Psoas muscle (tissue), 7 donors: ENCODE measurements at regions not wholly inside any gene's neighbourhood (a gene's known extent, or its start where the extent isn't known, plus 50 kb on each side); places are given as distances from the start of the nearest gene placed in this dataset.

Source experiments
- ATAC-seq, 4 donors: fragments of 200-7000 bp; cut with Tn5 transposase; one replicate each; pipeline ENCODE4 v1.9.1; 2020; ENCODE audit warnings: moderate library complexity in 3 of 4, mild to moderate bottlenecking in 2 of 4
- DNase-seq, 2 donors: peaks; one replicate each; pipeline ENCODE4 v3.0.0-alpha.2; 2020
- H3K27ac ChIP-seq: fragments of 200-600 bp; one replicate; pipeline ENCODE4 v1.8.0; 2022
- H3K27me3 ChIP-seq, 3 donors: fragments of 200-600 bp in 1 of 3; one replicate each; pipeline versions ENCODE4 v1.6.1 to v1.8.0; 2013 to 2022; ENCODE audit warnings: low read length in 2 of 3, mild to moderate bottlenecking in 2 of 3, moderate library complexity in 1 of 3; ENCODE audit not compliant: insufficient read depth in 3 of 3
- H3K36me3 ChIP-seq, 2 donors: fragments of 200-600 bp in 1 of 2; one replicate each; pipeline versions ENCODE4 v1.6.1 to v1.8.0; 2013 to 2022; ENCODE audit warnings: low read depth in 1 of 2, mild to moderate bottlenecking in 1 of 2, moderate library complexity in 1 of 2; ENCODE audit not compliant: insufficient read depth in 1 of 2
- H3K4me1 ChIP-seq: fragments of 200-600 bp; one replicate; pipeline ENCODE4 v1.8.0; 2022
- H3K4me3 ChIP-seq: fragments of 200-600 bp; one replicate; pipeline ENCODE4 v1.8.0; 2022; ENCODE audit warnings: mild to moderate bottlenecking
- H3K9me3 ChIP-seq: fragments of 200-600 bp; one replicate; pipeline ENCODE4 v1.8.0; 2022
- WGBS, 3 donors: extraction: QIAGEN DNeasy Blood & Tissue Kit; methylation state at CpG; one replicate each; pipeline versions ENCODE4 v1.1.6 to v1.1.7; 2013; 5-methylcytosine and 5-hydroxymethylcytosine counted together
- intact Hi-C, 2 donors: fragments of 100-400 bp; cut with DNase I; formaldehyde crosslinking; loops; one replicate each; pipeline versions ENCODE4 v1.11.0 to v1.14.2; 2022
- TF ChIP-seq, protein P1 (sequence below): fragments of 200-600 bp; IDR thresholded peaks from one replicate; pipeline ENCODE4 v1.8.0; 2022; ENCODE audit warnings: antibody characterized with exemption
- donor health status: healthy with polysubstance abuse.
- donor health status: DM: no; HTN: no; CAD: no; lungs with moderate emphysema.
- donor health status: Bipolar disorder and iron deficiency.
- donor health status: healthy.
- donor health status: DM: yes; HTN: yes; CAD: no.
- donor health status: DM: no; HTN: no; CAD: no.
- donor health status: DM: yes; HTN: yes; CAD: no.

DNA sequence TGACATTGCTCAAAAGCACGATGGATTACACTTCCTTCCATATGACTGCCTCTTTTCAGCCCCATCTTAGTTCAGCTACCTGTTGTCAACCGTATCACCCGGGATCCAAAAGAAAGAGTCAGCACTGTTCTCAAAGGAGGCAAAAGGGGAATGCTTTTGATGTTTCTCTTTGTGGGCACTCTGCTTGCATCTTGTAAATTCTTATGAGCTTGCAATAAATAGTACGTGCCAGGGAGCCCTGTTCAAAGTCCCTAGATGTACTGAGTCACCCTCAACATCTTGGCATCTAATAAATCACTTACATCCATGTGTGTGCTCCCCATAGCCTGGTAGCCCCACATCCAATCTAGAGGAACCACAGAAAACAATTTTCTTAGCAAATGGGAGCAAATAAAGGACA, 256.9 kb downstream of the SUCLG1 start:
- no peaks in the 10 kb centered on the region for H3K4me1 ChIP-seq
- 79% methylated on average over 4 of the region's 4 CpGs for WGBS, 3 donors
- no peak overlapping the region for H3K27ac ChIP-seq
- no peak overlapping the region for H3K4me3 ChIP-seq
- ATAC-seq = no peak
- H3K9me3 ChIP-seq = no peaks in the 10 kb centered on the region
- TF ChIP-seq, protein P1, sequence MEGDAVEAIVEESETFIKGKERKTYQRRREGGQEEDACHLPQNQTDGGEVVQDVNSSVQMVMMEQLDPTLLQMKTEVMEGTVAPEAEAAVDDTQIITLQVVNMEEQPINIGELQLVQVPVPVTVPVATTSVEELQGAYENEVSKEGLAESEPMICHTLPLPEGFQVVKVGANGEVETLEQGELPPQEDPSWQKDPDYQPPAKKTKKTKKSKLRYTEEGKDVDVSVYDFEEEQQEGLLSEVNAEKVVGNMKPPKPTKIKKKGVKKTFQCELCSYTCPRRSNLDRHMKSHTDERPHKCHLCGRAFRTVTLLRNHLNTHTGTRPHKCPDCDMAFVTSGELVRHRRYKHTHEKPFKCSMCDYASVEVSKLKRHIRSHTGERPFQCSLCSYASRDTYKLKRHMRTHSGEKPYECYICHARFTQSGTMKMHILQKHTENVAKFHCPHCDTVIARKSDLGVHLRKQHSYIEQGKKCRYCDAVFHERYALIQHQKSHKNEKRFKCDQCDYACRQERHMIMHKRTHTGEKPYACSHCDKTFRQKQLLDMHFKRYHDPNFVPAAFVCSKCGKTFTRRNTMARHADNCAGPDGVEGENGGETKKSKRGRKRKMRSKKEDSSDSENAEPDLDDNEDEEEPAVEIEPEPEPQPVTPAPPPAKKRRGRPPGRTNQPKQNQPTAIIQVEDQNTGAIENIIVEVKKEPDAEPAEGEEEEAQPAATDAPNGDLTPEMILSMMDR = no peak
- DNase-seq = no peak
- intact Hi-C loops = no loop called here
- H3K36me3 ChIP-seq = no peaks in the 10 kb centered on the region
- no peaks in the 10 kb centered on the region for H3K27me3 ChIP-seq

DNA sequence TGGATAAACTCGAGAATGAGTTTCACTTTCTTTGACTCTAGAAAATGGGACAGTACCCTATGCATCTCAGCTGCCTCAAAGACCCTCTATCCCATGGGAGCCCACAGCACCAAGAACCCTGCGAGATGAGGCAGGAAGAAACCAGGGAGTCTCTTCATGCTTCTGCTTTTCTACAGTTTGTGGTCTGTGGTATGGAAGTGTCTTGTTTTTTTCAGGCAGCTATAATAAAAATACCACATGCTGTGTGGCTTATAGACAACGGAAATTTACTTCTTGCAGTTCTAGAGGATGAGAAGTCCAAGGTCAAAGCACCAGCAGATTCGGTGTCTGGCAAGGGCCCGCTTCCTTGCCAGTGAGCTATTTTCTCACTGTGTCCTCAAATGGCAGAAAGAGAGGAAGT, 257.9 kb downstream of the SUCLG1 start:
- intact Hi-C loops = no loop called here
- Histone ChIP-seq H3K27ac (no peak overlapping the region), H3K4me3 (no peak overlapping the region), H3K9me3 (no peaks in the 10 kb centered on the region), H3K36me3 (no peaks in the 10 kb centered on the region), H3K27me3 (no peaks in the 10 kb centered on the region), H3K4me1 (no peaks in the 10 kb centered on the region)
- ATAC-seq (no peak), DNase-seq (no peak)
- WGBS, 3 donors = 77 to 80% (median 78%) methylated on average over 5 of the region's 5 CpGs
- TF ChIP-seq, protein P1 = no peak

DNA sequence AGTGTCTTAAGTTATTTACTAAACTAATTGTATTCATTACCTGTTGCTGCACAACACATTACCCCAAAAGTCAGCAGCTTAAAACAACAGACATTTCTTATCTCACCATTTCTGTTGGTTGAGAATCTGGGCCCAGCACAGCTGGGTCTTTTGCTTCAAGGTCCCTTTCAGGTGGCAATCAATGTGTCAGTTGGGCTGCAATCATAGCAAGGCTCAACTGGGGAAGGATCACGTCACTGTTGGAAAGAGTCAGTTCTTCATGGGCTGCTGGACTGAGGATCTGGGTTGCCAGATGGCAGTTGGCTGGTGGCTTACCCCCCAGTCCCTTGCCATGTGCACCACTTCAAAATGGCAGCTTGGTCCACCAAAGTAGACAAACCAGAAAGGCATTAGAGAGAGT, 261.2 kb downstream of the SUCLG1 start:
- WGBS, 3 donors = 76 to 98% (median 85%) methylated on average over 1 of the region's 1 CpG
- H3K9me3 ChIP-seq = no peaks in the 10 kb centered on the region

DNA sequence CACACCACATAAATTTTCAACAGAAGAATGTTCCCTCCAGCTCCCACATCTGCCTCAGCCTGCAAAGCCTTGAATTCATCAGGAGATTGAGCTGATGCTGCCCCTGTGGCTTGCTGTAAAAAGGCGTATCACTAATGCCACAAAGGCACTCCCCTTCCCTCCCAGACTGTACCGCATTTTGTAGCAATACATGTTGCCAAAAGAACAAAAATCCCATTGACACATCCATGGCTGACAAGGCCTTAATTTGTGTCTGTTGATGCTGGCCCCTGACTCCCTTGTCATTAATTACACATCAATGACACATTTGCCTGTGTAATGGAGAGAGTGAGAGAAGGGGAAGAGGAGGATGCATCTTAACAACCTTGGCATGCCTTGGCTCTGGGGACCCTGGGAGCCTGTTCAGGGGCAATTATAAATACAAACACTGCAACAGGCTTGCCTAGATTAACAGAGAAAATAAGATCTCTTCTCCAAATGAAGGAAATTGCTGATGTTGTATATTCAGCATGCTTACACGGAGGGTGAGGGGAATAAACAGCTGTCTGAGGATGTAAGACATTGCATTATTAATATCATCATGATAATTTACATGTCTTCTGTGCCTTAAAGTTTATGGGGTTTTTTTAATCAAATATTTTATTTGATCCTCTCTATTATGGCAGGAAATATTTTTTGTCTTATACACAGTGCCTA, 264.0 kb downstream of the SUCLG1 start:
- Histone ChIP-seq H3K27me3 (no peaks in the 10 kb centered on the region), H3K4me1 (no peaks in the 10 kb centered on the region), H3K9me3 (no peaks in the 10 kb centered on the region), H3K4me3 (no peak overlapping the region), H3K27ac (no peak overlapping the region), H3K36me3 (no peaks in the 10 kb centered on the region)
- no peak for ATAC-seq
- WGBS, 3 donors = 27 to 34% (median 30%) methylated on average over 3 of the region's 3 CpGs
- TF ChIP-seq, protein P1 = no peak
- intact Hi-C loops = no loop called here
- DNase-seq = no peak

More for the DNA sequence above, 261.2 kb downstream of the SUCLG1 start:
- Histone ChIP-seq H3K36me3 (no peaks in the 10 kb centered on the region), H3K4me3 (no peak overlapping the region), H3K27me3 (no peaks in the 10 kb centered on the region), H3K4me1 (no peaks in the 10 kb centered on the region), H3K27ac (no peak overlapping the region)
- ATAC-seq (no peak), DNase-seq (no peak)
- intact Hi-C loops = no loop called here
- TF ChIP-seq, protein P1 = no peak

DNA sequence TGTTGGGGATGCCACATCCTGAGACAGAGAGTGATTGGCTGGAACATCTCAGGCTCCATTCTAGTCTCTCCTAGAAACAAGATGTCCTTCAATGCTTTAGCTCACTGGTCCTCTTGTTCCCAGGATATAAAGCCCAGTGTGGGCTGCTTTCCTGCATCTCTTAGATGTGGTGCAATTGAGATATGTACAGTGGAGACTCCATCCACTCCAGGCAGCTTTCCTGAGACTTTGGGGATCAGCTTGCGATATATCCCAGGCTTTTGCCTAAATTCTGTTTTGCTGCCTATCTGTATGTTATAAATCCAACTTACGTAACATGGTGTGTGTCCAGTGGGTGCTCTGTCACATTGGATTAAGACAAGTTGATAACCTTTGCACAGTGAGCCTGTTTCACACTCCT, 264.9 kb downstream of the SUCLG1 start:
- WGBS, 3 donors = 91 to 98% (median 94%) methylated on average over 2 of the region's 2 CpGs
- ATAC-seq = no peak
- Histone ChIP-seq H3K27me3 (no peaks in the 10 kb centered on the region), H3K4me1 (no peaks in the 10 kb centered on the region), H3K36me3 (no peaks in the 10 kb centered on the region), H3K4me3 (no peak overlapping the region), H3K27ac (no peak overlapping the region), H3K9me3 (no peaks in the 10 kb centered on the region)
- no peak for DNase-seq
- TF ChIP-seq, protein P1 = no peak
- intact Hi-C loops = no loop called here
